ENCODE measurements at regions not wholly inside any gene's neighbourhood (a gene's known extent, or its start where the extent isn't known, plus 50 kb on each side); places are given as distances from the start of the nearest gene placed in this dataset.

DNA sequence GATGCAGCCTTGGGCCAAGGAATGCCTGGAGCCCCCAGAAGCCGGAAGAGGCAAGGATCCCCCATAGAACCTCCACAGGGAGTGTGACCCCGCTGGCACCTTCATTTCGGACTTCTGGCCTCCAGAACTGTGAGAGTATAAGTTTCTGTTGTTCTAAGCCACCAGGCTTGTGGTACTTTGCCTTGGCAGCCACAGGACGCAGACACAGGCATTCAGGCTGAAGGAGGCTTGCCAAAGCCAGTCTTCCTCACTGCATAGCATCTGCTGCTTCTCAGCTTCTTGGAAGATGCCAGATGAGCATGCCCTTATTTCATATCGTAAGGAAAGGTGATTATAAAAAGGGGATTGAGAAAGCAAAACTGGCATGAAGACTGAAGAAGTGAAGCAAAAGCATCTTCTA lies 61.1 kb upstream of the TAS2R1 start:
- H2AK5ac ChIP-seq (ENCODE audit: insufficient read length, low read length) = no peak overlapping the region
- H2BK15ac ChIP-seq (ENCODE audit: low read depth, low read length) = no peak overlapping the region
- TF ChIP-seq, protein P1, sequence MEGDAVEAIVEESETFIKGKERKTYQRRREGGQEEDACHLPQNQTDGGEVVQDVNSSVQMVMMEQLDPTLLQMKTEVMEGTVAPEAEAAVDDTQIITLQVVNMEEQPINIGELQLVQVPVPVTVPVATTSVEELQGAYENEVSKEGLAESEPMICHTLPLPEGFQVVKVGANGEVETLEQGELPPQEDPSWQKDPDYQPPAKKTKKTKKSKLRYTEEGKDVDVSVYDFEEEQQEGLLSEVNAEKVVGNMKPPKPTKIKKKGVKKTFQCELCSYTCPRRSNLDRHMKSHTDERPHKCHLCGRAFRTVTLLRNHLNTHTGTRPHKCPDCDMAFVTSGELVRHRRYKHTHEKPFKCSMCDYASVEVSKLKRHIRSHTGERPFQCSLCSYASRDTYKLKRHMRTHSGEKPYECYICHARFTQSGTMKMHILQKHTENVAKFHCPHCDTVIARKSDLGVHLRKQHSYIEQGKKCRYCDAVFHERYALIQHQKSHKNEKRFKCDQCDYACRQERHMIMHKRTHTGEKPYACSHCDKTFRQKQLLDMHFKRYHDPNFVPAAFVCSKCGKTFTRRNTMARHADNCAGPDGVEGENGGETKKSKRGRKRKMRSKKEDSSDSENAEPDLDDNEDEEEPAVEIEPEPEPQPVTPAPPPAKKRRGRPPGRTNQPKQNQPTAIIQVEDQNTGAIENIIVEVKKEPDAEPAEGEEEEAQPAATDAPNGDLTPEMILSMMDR (conservative IDR thresholded peaks at IDR 0.05) = no peak
- no peak overlapping the region for H3K18ac ChIP-seq (ENCODE audit: insufficient read length, low read depth, low read length)
- H3K9me3 ChIP-seq (ENCODE audit: control insufficient read depth, low read depth, low read length) = no peaks in the 10 kb centered on the region
- no peak overlapping the region for H4K91ac ChIP-seq (ENCODE audit: insufficient read length, low read depth, low read length)
- H2BK120ac ChIP-seq (ENCODE audit: low read depth, low read length, poor library complexity, severe bottlenecking) = no peak overlapping the region
- no peak overlapping the region for H3K56ac ChIP-seq (ENCODE audit: insufficient read length, low read depth, low read length)
- Mint-ChIP-seq H3K27ac (no peak overlapping the region; a peak in 1 of 7 replicates), H3K4me1 (peaks cover 3 to 7% of the 10 kb centered on the region in 2 experiments), H3K4me3 (no peak overlapping the region), H3K9me3 (peaks cover 12% of the 10 kb centered on the region in 2 experiments), H3K27me3 (ENCODE audit: low read depth) (no peaks in the 10 kb centered on the region; the same call in 1 of the 2 replicates), H3K36me3 (ENCODE audit: insufficient read depth in 1 of 3, low read depth in 3 of 3) (peaks cover 2 to 7% (median 5%) of the 10 kb centered on the region in 3 experiments; a peak in 5 of 7 replicates)
- H3K9ac ChIP-seq (ENCODE audit: extremely low read depth, insufficient read length, low read length) = no peak overlapping the region
- no peak overlapping the region for H3K23ac ChIP-seq (ENCODE audit: insufficient read length, low read depth, low read length)
- H3K27ac ChIP-seq (ENCODE audit: insufficient read length, low read depth, low read length) = no peak overlapping the region
- no peak overlapping the region for H2BK20ac ChIP-seq (ENCODE audit: low read depth, low read length, poor library complexity, severe bottlenecking)
- no peak overlapping the region for H3T11ph ChIP-seq (ENCODE audit: low read length)
- H3K23me2 ChIP-seq (ENCODE audit: insufficient read length, low read depth, low read length, poor library complexity, severe bottlenecking) = no peaks in the 10 kb centered on the region
- no peak overlapping the region for H3K4ac ChIP-seq (ENCODE audit: low read depth, low read length)
- H4K20me1 ChIP-seq (ENCODE audit: control insufficient read depth, insufficient read depth, insufficient read length) = no peaks in the 10 kb centered on the region
- WGBS (ENCODE audit: extremely low coverage, insufficient read length, low lambda C conversion rate) = no CpG with 5 or more reads among the region's 5 CpGs
- H3K4me2 ChIP-seq (ENCODE audit: insufficient read depth, insufficient read length, low read length) = no peak overlapping the region
- H2BK12ac ChIP-seq (ENCODE audit: insufficient read length, low read depth, low read length) = no peak overlapping the region
- H2BK5ac ChIP-seq (ENCODE audit: insufficient read length, low read length) = no peak overlapping the region
- H3K14ac ChIP-seq (ENCODE audit: insufficient read depth, low read length) = no peak overlapping the region
- H3K79me2 ChIP-seq (ENCODE audit: insufficient read depth, low read length) = no peaks in the 10 kb centered on the region; the same call in 1 of the 2 replicates
- no peak for DNase-seq
- H3K27me3 ChIP-seq (ENCODE audit: insufficient read depth, low read length) = no peaks in the 10 kb centered on the region
- no peak overlapping the region for H4K8ac ChIP-seq (replicated peaks; ENCODE audit: insufficient read length, low read depth, low read length)
- no peaks in the 10 kb centered on the region for H3K4me1 ChIP-seq (ENCODE audit: insufficient read depth, low read length)
- H4K5ac ChIP-seq (ENCODE audit: insufficient read length, low read depth, low read length) = no peak overlapping the region
- no peak overlapping the region for H2AFZ ChIP-seq (ENCODE audit: low read length)
- no peaks in the 10 kb centered on the region for H3K79me1 ChIP-seq (ENCODE audit: insufficient read depth, low read depth, low read length, poor library complexity, severe bottlenecking)
